ENCODE measurements at regions not wholly inside any gene's neighbourhood (a gene's known extent, or its start where the extent isn't known, plus 50 kb on each side); places are given as distances from the start of the nearest gene placed in this dataset.

- Histone ChIP-seq H3K27me3 (ENCODE audit: insufficient read depth, low read depth) (peaks cover 71% of the 10 kb centered on the region), H4K20me1 (ENCODE audit: insufficient read depth) (no peaks in the 10 kb centered on the region), H3K27ac (no peak overlapping the region), H3F3A (ENCODE audit: insufficient read depth, low read depth) (no peaks in the 10 kb centered on the region), H3K4me1 (replicated peaks; ENCODE audit: insufficient read depth) (no peaks in the 10 kb centered on the region), H3K79me2 (ENCODE audit: low read depth) (no peaks in the 10 kb centered on the region), H3K36me3 (ENCODE audit: low read depth) (no peaks in the 10 kb centered on the region), H3K4me2 (no peak overlapping the region), H3K9me3 (ENCODE audit: insufficient read depth, low read depth) (no peaks in the 10 kb centered on the region), H3K9me2 (ENCODE audit: insufficient read depth) (no peaks in the 10 kb centered on the region), H2AFZ (no peak overlapping the region), H3K4me3 (no peak overlapping the region)
- ChIA-PET POLR2A (ENCODE audit: unreplicated experiment) (no interaction called here), CTCF (no interaction called here)
- DNase-seq: no peak
- BruUV-seq (replicated peaks): no TSS peak
- TF ChIP-seq, protein P1, sequence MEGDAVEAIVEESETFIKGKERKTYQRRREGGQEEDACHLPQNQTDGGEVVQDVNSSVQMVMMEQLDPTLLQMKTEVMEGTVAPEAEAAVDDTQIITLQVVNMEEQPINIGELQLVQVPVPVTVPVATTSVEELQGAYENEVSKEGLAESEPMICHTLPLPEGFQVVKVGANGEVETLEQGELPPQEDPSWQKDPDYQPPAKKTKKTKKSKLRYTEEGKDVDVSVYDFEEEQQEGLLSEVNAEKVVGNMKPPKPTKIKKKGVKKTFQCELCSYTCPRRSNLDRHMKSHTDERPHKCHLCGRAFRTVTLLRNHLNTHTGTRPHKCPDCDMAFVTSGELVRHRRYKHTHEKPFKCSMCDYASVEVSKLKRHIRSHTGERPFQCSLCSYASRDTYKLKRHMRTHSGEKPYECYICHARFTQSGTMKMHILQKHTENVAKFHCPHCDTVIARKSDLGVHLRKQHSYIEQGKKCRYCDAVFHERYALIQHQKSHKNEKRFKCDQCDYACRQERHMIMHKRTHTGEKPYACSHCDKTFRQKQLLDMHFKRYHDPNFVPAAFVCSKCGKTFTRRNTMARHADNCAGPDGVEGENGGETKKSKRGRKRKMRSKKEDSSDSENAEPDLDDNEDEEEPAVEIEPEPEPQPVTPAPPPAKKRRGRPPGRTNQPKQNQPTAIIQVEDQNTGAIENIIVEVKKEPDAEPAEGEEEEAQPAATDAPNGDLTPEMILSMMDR (conservative IDR thresholded peaks at IDR 0.05): no peak
- TF ChIP-seq EZH2 (IDR thresholded peaks at IDR 0.05; ENCODE audit: low read depth): no peak
- intact Hi-C loops (cut with micrococcal nuclease; ENCODE audit: unreplicated experiment): no loop called here
Observed at GRCh38 chr2:122216901-122217300, 461.4 kb downstream of the TSN start.

DNA sequence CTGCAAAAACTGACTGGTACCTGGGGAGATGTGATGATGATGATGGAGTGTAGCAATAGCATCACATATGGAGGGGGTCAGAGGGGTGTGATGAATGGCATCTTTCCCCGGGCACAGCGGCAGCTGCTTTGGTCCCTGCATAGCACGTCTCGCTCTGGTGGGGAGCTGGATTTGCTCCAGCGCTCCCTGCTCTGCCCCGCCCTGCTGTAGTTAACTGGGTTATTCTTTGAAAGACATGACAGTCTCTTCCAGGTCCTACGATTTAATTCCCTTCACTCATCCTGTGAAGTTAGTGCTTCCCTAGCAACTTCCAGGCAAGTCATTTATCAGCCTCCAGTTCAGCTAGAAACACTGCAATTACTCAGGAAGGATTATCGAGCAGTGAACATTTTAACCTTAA lies 463.1 kb downstream of the TSN start:
- TF ChIP-seq EZH2 (IDR thresholded peaks at IDR 0.05; ENCODE audit: low read depth): no peak
- TF ChIP-seq, protein P1 (conservative IDR thresholded peaks at IDR 0.05): no peak
- H3K27ac ChIP-seq: no peak overlapping the region
- no peaks in the 10 kb centered on the region for H3K79me2 ChIP-seq (ENCODE audit: low read depth)
- no peaks in the 10 kb centered on the region for H3F3A ChIP-seq (ENCODE audit: insufficient read depth, low read depth)
- peaks cover 68% of the 10 kb centered on the region for H3K27me3 ChIP-seq (ENCODE audit: insufficient read depth, low read depth)
- POLR2A ChIA-PET (ENCODE audit: unreplicated experiment): no interaction called here
- no peak overlapping the region for H2AFZ ChIP-seq
- no peaks in the 10 kb centered on the region for H3K4me1 ChIP-seq (replicated peaks; ENCODE audit: insufficient read depth)
- H3K9me2 ChIP-seq (ENCODE audit: insufficient read depth): no peaks in the 10 kb centered on the region
- intact Hi-C loops (cut with micrococcal nuclease; ENCODE audit: unreplicated experiment): no loop called here
- CTCF ChIA-PET: no interaction called here
- BruUV-seq (replicated peaks): no TSS peak
- no peaks in the 10 kb centered on the region for H3K36me3 ChIP-seq (ENCODE audit: low read depth)
- H4K20me1 ChIP-seq (ENCODE audit: insufficient read depth): no peaks in the 10 kb centered on the region
- no peak overlapping the region for H3K4me3 ChIP-seq
- no peak for DNase-seq
- H3K4me2 ChIP-seq: no peak overlapping the region
- no peaks in the 10 kb centered on the region for H3K9me3 ChIP-seq (ENCODE audit: insufficient read depth, low read depth)

GRCh38 chr2:122219504-122219903 lies 464.1 kb downstream of the TSN start:
- intact Hi-C loops (cut with micrococcal nuclease; ENCODE audit: unreplicated experiment): no loop called here

More at GRCh38 chr2:122219504-122219903, 464.1 kb downstream of the TSN start:
- no peak overlapping the region for H2AFZ ChIP-seq
- ChIA-PET POLR2A (ENCODE audit: unreplicated experiment) (no interaction called here), CTCF (no interaction called here)
- no peaks in the 10 kb centered on the region for H3K9me2 ChIP-seq (ENCODE audit: insufficient read depth)
- H3K4me2 ChIP-seq: no peak overlapping the region
- H3K27me3 ChIP-seq (ENCODE audit: insufficient read depth, low read depth): peaks cover 66% of the 10 kb centered on the region
- no peak overlapping the region for H3K27ac ChIP-seq
- DNase-seq: no peak
- H4K20me1 ChIP-seq (ENCODE audit: insufficient read depth): no peaks in the 10 kb centered on the region
- H3K36me3 ChIP-seq (ENCODE audit: low read depth): no peaks in the 10 kb centered on the region
- H3K4me1 ChIP-seq (replicated peaks; ENCODE audit: insufficient read depth): no peaks in the 10 kb centered on the region
- no peak for TF ChIP-seq EZH2 (IDR thresholded peaks at IDR 0.05; ENCODE audit: low read depth)
- TF ChIP-seq, protein P1 (conservative IDR thresholded peaks at IDR 0.05): no peak
- H3F3A ChIP-seq (ENCODE audit: insufficient read depth, low read depth): no peaks in the 10 kb centered on the region
- H3K4me3 ChIP-seq: no peak overlapping the region
- BruUV-seq (replicated peaks): no TSS peak
- H3K9me3 ChIP-seq (ENCODE audit: insufficient read depth, low read depth): no peaks in the 10 kb centered on the region
- no peaks in the 10 kb centered on the region for H3K79me2 ChIP-seq (ENCODE audit: low read depth)

Measured in PC-9 (cell line).